Loucy (cell line): ENCODE measurements at regions not wholly inside any gene's neighbourhood (a gene's known extent, or its start where the extent isn't known, plus 50 kb on each side); places are given as distances from the start of the nearest gene placed in this dataset.

Experiments
- H2AFZ ChIP-seq: fragments of 200-600 bp; sonication (generic); 2 replicates; pipeline ENCODE4 v1.6.0; 2016; ENCODE audit warnings: antibody characterized with exemption, mild to moderate bottlenecking, low read length, moderate library complexity
- H3F3A ChIP-seq: fragments of 200-600 bp; 2 replicates; pipeline ENCODE4 v1.6.0; 2016; ENCODE audit warnings: antibody characterized with exemption, low read depth, mild to moderate bottlenecking
- H3K27me3 ChIP-seq: fragments of 200-600 bp; sonication (generic); 2 replicates; pipeline ENCODE4 v1.6.1; 2014; ENCODE audit warnings: low read length, mild to moderate bottlenecking; ENCODE audit not compliant: insufficient read depth, poor library complexity, severe bottlenecking
- H3K36me3 ChIP-seq: fragments of 200-600 bp; sonication (generic); 2 replicates; pipeline ENCODE4 v1.6.1; 2016; ENCODE audit warnings: low read length; ENCODE audit not compliant: insufficient read depth
- H3K4me1 ChIP-seq: fragments of 200-600 bp; sonication (generic); 2 replicates; pipeline ENCODE4 v1.5.1; 2014; ENCODE audit warnings: low read length, mild to moderate bottlenecking; ENCODE audit not compliant: insufficient read depth, poor library complexity, severe bottlenecking
- H3K4me2 ChIP-seq: fragments of 200-600 bp; sonication (generic); 2 replicates; pipeline ENCODE4 v1.6.0; 2014; ENCODE audit warnings: antibody characterized with exemption, low read length, low read depth, mild to moderate bottlenecking; ENCODE audit not compliant: poor library complexity, severe bottlenecking
- H3K4me3 ChIP-seq: fragments of 200-600 bp; sonication (generic); 2 replicates; pipeline ENCODE4 v1.5.1; 2014; ENCODE audit warnings: low read length, mild to moderate bottlenecking, mixed read lengths; ENCODE audit not compliant: poor library complexity, severe bottlenecking
- H3K79me2 ChIP-seq: fragments of 200-600 bp; sonication (generic); 2 replicates; pipeline ENCODE4 v1.6.1; 2014; ENCODE audit warnings: low read length; ENCODE audit not compliant: insufficient read depth
- H3K9ac ChIP-seq: fragments of 200-600 bp; sonication (generic); 2 replicates; pipeline ENCODE4 v1.6.0; 2014; ENCODE audit warnings: mild to moderate bottlenecking, low read depth, low read length, moderate library complexity; ENCODE audit not compliant: poor library complexity, severe bottlenecking
- H3K9me2 ChIP-seq: fragments of 200-600 bp; sonication (generic); replicated peaks from 2 replicates; pipeline ENCODE4 v1.6.1; 2016; ENCODE audit warnings: low read depth, low read length, mixed read lengths
- H3K9me3 ChIP-seq: fragments of 200-600 bp; sonication (generic); 2 replicates; pipeline ENCODE4 v1.6.1; 2014; ENCODE audit warnings: mild to moderate bottlenecking, antibody characterized with exemption, low read length, low read depth; ENCODE audit not compliant: insufficient read depth
- H4K20me1 ChIP-seq: fragments of 200-600 bp; sonication (generic); 2 replicates; pipeline ENCODE4 v1.6.0; 2014; ENCODE audit warnings: antibody characterized with exemption, low read length, mild to moderate bottlenecking; ENCODE audit not compliant: insufficient read depth, poor library complexity, severe bottlenecking
- EZH2phosphoT487 ChIP-seq: fragments of 200-600 bp; IDR thresholded peaks from 2 replicates; pipeline ENCODE4 v1.6.1; 2018; ENCODE audit warnings: antibody characterized with exemption, mild to moderate bottlenecking, moderate library complexity, borderline replicate concordance
- TF ChIP-seq, protein P1 (sequence below): fragments of 200-600 bp; sonication (generic); conservative IDR thresholded peaks from 2 replicates; pipeline ENCODE4 v1.5.1; 2014; ENCODE audit warnings: mild to moderate bottlenecking, antibody characterized with exemption, low read length

GRCh38 chr6:135797361-135797760 is 54.1 kb upstream of the PDE7B start:
- Histone ChIP-seq H3K9me2 (no peaks in the 10 kb centered on the region), H2AFZ (no peak overlapping the region), H3F3A (no peaks in the 10 kb centered on the region), H3K9ac (no peak overlapping the region), H3K79me2 (no peaks in the 10 kb centered on the region), H4K20me1 (no peaks in the 10 kb centered on the region), H3K9me3 (no peaks in the 10 kb centered on the region), H3K36me3 (no peaks in the 10 kb centered on the region), H3K4me1 (no peaks in the 10 kb centered on the region), H3K27me3 (no peaks in the 10 kb centered on the region), H3K4me2 (no peak overlapping the region), H3K4me3 (no peak overlapping the region)
- TF ChIP-seq, protein P1, sequence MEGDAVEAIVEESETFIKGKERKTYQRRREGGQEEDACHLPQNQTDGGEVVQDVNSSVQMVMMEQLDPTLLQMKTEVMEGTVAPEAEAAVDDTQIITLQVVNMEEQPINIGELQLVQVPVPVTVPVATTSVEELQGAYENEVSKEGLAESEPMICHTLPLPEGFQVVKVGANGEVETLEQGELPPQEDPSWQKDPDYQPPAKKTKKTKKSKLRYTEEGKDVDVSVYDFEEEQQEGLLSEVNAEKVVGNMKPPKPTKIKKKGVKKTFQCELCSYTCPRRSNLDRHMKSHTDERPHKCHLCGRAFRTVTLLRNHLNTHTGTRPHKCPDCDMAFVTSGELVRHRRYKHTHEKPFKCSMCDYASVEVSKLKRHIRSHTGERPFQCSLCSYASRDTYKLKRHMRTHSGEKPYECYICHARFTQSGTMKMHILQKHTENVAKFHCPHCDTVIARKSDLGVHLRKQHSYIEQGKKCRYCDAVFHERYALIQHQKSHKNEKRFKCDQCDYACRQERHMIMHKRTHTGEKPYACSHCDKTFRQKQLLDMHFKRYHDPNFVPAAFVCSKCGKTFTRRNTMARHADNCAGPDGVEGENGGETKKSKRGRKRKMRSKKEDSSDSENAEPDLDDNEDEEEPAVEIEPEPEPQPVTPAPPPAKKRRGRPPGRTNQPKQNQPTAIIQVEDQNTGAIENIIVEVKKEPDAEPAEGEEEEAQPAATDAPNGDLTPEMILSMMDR: no peak
- no peak for TF ChIP-seq EZH2phosphoT487

- no peaks in the 10 kb centered on the region for H3K27me3 ChIP-seq
- H3K9ac ChIP-seq: no peak overlapping the region
- no peak overlapping the region for H3K4me2 ChIP-seq
- H3K9me2 ChIP-seq: no peaks in the 10 kb centered on the region
- H4K20me1 ChIP-seq: no peaks in the 10 kb centered on the region
- H2AFZ ChIP-seq: no peak overlapping the region
- no peak overlapping the region for H3K4me3 ChIP-seq
- H3K9me3 ChIP-seq: no peaks in the 10 kb centered on the region
- no peaks in the 10 kb centered on the region for H3K36me3 ChIP-seq
- no peaks in the 10 kb centered on the region for H3K79me2 ChIP-seq
- no peaks in the 10 kb centered on the region for H3F3A ChIP-seq
- no peak for TF ChIP-seq EZH2phosphoT487
- TF ChIP-seq, protein P1: no peak
- no peaks in the 10 kb centered on the region for H3K4me1 ChIP-seq
Observed at GRCh38 chr6:135798751-135799515, 52.6 kb upstream of the PDE7B start.
